ENCODE measurements at regions not wholly inside any gene's neighbourhood (a gene's known extent, or its start where the extent isn't known, plus 50 kb on each side); places are given as distances from the start of the nearest gene placed in this dataset.

GRCh38 chr10:105538874-105539273, 897.8 kb downstream of the SORCS3 start:
- POLR2A ChIA-PET: no interaction called here
- Mint-ChIP-seq H3K36me3 (no peaks in the 10 kb centered on the region), H3K9me3 (peaks cover 0 to 5% (median 3%) of the 10 kb centered on the region in 3 donors), H3K4me1 (no peaks in the 10 kb centered on the region), H3K27ac (no peak overlapping the region), H3K4me3 (no peak overlapping the region), H3K27me3 (no peaks in the 10 kb centered on the region)
- H3K36me3 ChIP-seq (ENCODE audit: control insufficient read depth in 2 of 2, extremely low read depth in 1 of 2, insufficient read depth in 1 of 2, low read length in 1 of 2): no peaks in the 10 kb centered on the region
- no peaks in the 10 kb centered on the region for H3K9me3 ChIP-seq
- H3K4me3 ChIP-seq (ENCODE audit: control insufficient read depth in 1 of 2, extremely low read depth in 1 of 2, low read length in 1 of 2): no peak overlapping the region
- 21% methylated on average over 2 of the region's 4 CpGs for WGBS (ENCODE audit: insufficient coverage)
- DNase-seq (no peak), ATAC-seq (replicated peaks in 1 of 4) (no peak)
- H3K4me1 ChIP-seq (ENCODE audit: control insufficient read depth in 1 of 2, extremely low read depth in 1 of 2, insufficient read depth in 2 of 2, low read length in 2 of 2): no peaks in the 10 kb centered on the region
- CTCF ChIA-PET: no interaction called here
- no peak overlapping the region for H3K27ac ChIP-seq (ENCODE audit: low read length)
- no peaks in the 10 kb centered on the region for H3K27me3 ChIP-seq (replicated peaks in 1 of 2; ENCODE audit: control insufficient read depth in 2 of 2, extremely low read depth in 1 of 2, insufficient read depth in 2 of 2, low read length in 1 of 2)

DNA sequence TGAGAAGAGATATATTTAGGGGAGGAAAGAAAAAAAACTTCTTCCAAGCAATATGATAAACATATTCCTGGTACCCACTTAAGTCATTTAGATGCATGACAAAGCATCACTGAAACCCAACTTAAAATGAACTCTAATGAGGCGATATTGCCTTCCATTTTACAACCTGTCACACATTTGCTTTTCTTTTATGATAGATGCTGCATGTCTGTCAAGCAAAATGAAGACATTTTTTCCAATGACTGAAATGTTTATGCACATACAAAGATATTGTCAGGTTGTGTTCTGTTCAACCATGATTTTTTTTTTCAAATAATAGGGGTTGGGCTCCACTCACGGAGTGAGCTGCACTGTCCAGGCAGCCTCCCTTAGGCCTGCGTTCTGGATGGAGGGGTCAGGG, 894.4 kb downstream of the SORCS3 start:
- POLR2A ChIA-PET: no interaction called here
- CTCF ChIA-PET: no interaction called here
- no peaks in the 10 kb centered on the region for H3K27me3 Mint-ChIP-seq
- no peak overlapping the region for H3K4me3 Mint-ChIP-seq
- no peaks in the 10 kb centered on the region for H3K36me3 Mint-ChIP-seq
- no peak overlapping the region for H3K4me3 ChIP-seq (ENCODE audit: control insufficient read depth in 1 of 2, extremely low read depth in 1 of 2, low read length in 1 of 2)
- H3K4me1 ChIP-seq (ENCODE audit: control insufficient read depth in 1 of 2, extremely low read depth in 1 of 2, insufficient read depth in 2 of 2, low read length in 2 of 2): no peaks in the 10 kb centered on the region
- H3K9me3 ChIP-seq: no peaks in the 10 kb centered on the region
- WGBS (ENCODE audit: insufficient coverage): 92% methylated on average over 2 of the region's 3 CpGs
- no peaks in the 10 kb centered on the region for H3K4me1 Mint-ChIP-seq
- no peak overlapping the region for H3K27ac Mint-ChIP-seq
- ATAC-seq (replicated peaks in 1 of 4) (no peak), DNase-seq (no peak)
- H3K27ac ChIP-seq (ENCODE audit: low read length): no peak overlapping the region
- H3K36me3 ChIP-seq (ENCODE audit: control insufficient read depth in 2 of 2, extremely low read depth in 1 of 2, insufficient read depth in 1 of 2, low read length in 1 of 2): no peaks in the 10 kb centered on the region
- no peaks in the 10 kb centered on the region for H3K27me3 ChIP-seq (replicated peaks in 1 of 2; ENCODE audit: control insufficient read depth in 2 of 2, extremely low read depth in 1 of 2, insufficient read depth in 2 of 2, low read length in 1 of 2)
- H3K9me3 Mint-ChIP-seq: peaks cover 4 to 12% (median 7%) of the 10 kb centered on the region in 3 donors

GRCh38 chr10:105534086-105534485, 893.0 kb downstream of the SORCS3 start:
- H3K4me1 Mint-ChIP-seq: no peaks in the 10 kb centered on the region
- H3K36me3 ChIP-seq (ENCODE audit: control insufficient read depth in 2 of 2, extremely low read depth in 1 of 2, insufficient read depth in 1 of 2, low read length in 1 of 2): no peaks in the 10 kb centered on the region
- H3K27ac Mint-ChIP-seq: no peak overlapping the region
- ChIA-PET CTCF (no interaction called here), POLR2A (no interaction called here)
- ATAC-seq (replicated peaks in 1 of 4) (no peak), DNase-seq (no peak)
- H3K27me3 ChIP-seq (replicated peaks in 1 of 2; ENCODE audit: control insufficient read depth in 2 of 2, extremely low read depth in 1 of 2, insufficient read depth in 2 of 2, low read length in 1 of 2): no peaks in the 10 kb centered on the region
- no peak overlapping the region for H3K4me3 Mint-ChIP-seq
- H3K36me3 Mint-ChIP-seq: no peaks in the 10 kb centered on the region
- H3K4me3 ChIP-seq (ENCODE audit: control insufficient read depth in 1 of 2, extremely low read depth in 1 of 2, low read length in 1 of 2): no peak overlapping the region
- no peaks in the 10 kb centered on the region for H3K4me1 ChIP-seq (ENCODE audit: control insufficient read depth in 1 of 2, extremely low read depth in 1 of 2, insufficient read depth in 2 of 2, low read length in 2 of 2)
- H3K9me3 ChIP-seq: no peaks in the 10 kb centered on the region
- H3K27me3 Mint-ChIP-seq: no peaks in the 10 kb centered on the region
- H3K27ac ChIP-seq (ENCODE audit: low read length): no peak overlapping the region
- no CpG with 5 or more reads among the region's 1 CpG for WGBS (ENCODE audit: insufficient coverage)
- H3K9me3 Mint-ChIP-seq: peaks cover 4 to 10% (median 7%) of the 10 kb centered on the region in 3 donors

DNA sequence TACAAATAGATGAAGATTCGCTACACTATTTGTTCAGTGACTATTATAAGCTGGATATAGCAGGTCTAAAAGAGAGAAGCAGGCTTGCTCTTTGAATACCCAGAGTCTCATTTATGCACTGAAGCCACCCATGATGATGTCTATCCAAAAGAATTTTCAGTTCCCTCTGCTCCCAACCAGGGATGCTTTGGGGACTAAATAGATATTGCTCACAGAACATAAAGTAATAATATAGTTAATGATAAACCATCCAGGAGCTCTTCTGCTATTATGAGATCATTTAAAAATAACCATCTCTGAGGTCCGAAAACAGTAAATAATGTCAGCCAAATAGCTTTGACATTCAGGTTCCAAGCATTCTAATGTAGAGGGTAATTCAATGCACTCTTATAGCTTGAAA, 875.4 kb downstream of the SORCS3 start:
- no peaks in the 10 kb centered on the region for H3K36me3 Mint-ChIP-seq
- Histone ChIP-seq H3K9me3 (no peaks in the 10 kb centered on the region), H3K27ac (ENCODE audit: low read length) (no peak overlapping the region), H3K4me1 (ENCODE audit: control insufficient read depth in 1 of 2, extremely low read depth in 1 of 2, insufficient read depth in 2 of 2, low read length in 2 of 2) (no peaks in the 10 kb centered on the region), H3K27me3 (replicated peaks in 1 of 2; ENCODE audit: control insufficient read depth in 2 of 2, extremely low read depth in 1 of 2, insufficient read depth in 2 of 2, low read length in 1 of 2) (no peaks in the 10 kb centered on the region), H3K36me3 (ENCODE audit: control insufficient read depth in 2 of 2, extremely low read depth in 1 of 2, insufficient read depth in 1 of 2, low read length in 1 of 2) (no peaks in the 10 kb centered on the region), H3K4me3 (ENCODE audit: control insufficient read depth in 1 of 2, extremely low read depth in 1 of 2, low read length in 1 of 2) (no peak overlapping the region)
- ChIA-PET POLR2A (no interaction called here), CTCF (interaction anchor here in 1 of 2 donors (0.6 kb wide), 1 partner anchor 16 kb away, joined by 3 read pairs; no protein-coding TSS in a partner anchor)
- no peaks in the 10 kb centered on the region for H3K27me3 Mint-ChIP-seq
- DNase-seq (no peak), ATAC-seq (replicated peaks in 1 of 4) (no peak)
- peaks cover 0 to 6% (median 0%) of the 10 kb centered on the region in 3 donors for H3K9me3 Mint-ChIP-seq
- H3K4me3 Mint-ChIP-seq: no peak overlapping the region
- H3K27ac Mint-ChIP-seq: no peak overlapping the region
- H3K4me1 Mint-ChIP-seq: no peaks in the 10 kb centered on the region
- WGBS (ENCODE audit: insufficient coverage): no CpG with 5 or more reads among the region's 2 CpGs

- ATAC-seq (replicated peaks in 1 of 4) (no peak), DNase-seq (no peak)
- Histone ChIP-seq H3K9me3 (no peaks in the 10 kb centered on the region), H3K36me3 (ENCODE audit: control insufficient read depth in 2 of 2, extremely low read depth in 1 of 2, insufficient read depth in 1 of 2, low read length in 1 of 2) (no peaks in the 10 kb centered on the region), H3K4me3 (ENCODE audit: control insufficient read depth in 1 of 2, extremely low read depth in 1 of 2, low read length in 1 of 2) (no peak overlapping the region), H3K27ac (ENCODE audit: low read length) (no peak overlapping the region), H3K27me3 (replicated peaks in 1 of 2; ENCODE audit: control insufficient read depth in 2 of 2, extremely low read depth in 1 of 2, insufficient read depth in 2 of 2, low read length in 1 of 2) (no peaks in the 10 kb centered on the region), H3K4me1 (ENCODE audit: control insufficient read depth in 1 of 2, extremely low read depth in 1 of 2, insufficient read depth in 2 of 2, low read length in 2 of 2) (no peaks in the 10 kb centered on the region)
- no peak overlapping the region for H3K27ac Mint-ChIP-seq
- H3K36me3 Mint-ChIP-seq: no peaks in the 10 kb centered on the region
- H3K4me3 Mint-ChIP-seq: no peak overlapping the region
- CTCF ChIA-PET: no interaction called here
- peaks cover 0 to 10% (median 3%) of the 10 kb centered on the region in 3 donors for H3K9me3 Mint-ChIP-seq
- WGBS (ENCODE audit: insufficient coverage): 56% methylated on average over 2 of the region's 7 CpGs
- no peaks in the 10 kb centered on the region for H3K4me1 Mint-ChIP-seq
- POLR2A ChIA-PET: no interaction called here
- H3K27me3 Mint-ChIP-seq: no peaks in the 10 kb centered on the region
Measured at GRCh38 chr10:105514106-105514505, 873.0 kb downstream of the SORCS3 start.

- DNase-seq (no peak), ATAC-seq (replicated peaks in 1 of 4) (no peak)
- Histone ChIP-seq H3K4me3 (ENCODE audit: control insufficient read depth in 1 of 2, extremely low read depth in 1 of 2, low read length in 1 of 2) (no peak overlapping the region), H3K27me3 (replicated peaks in 1 of 2; ENCODE audit: control insufficient read depth in 2 of 2, extremely low read depth in 1 of 2, insufficient read depth in 2 of 2, low read length in 1 of 2) (no peaks in the 10 kb centered on the region), H3K9me3 (no peaks in the 10 kb centered on the region), H3K36me3 (ENCODE audit: control insufficient read depth in 2 of 2, extremely low read depth in 1 of 2, insufficient read depth in 1 of 2, low read length in 1 of 2) (no peaks in the 10 kb centered on the region), H3K27ac (ENCODE audit: low read length) (no peak overlapping the region), H3K4me1 (ENCODE audit: control insufficient read depth in 1 of 2, extremely low read depth in 1 of 2, insufficient read depth in 2 of 2, low read length in 2 of 2) (no peaks in the 10 kb centered on the region)
- no peaks in the 10 kb centered on the region for H3K36me3 Mint-ChIP-seq
- no peak overlapping the region for H3K4me3 Mint-ChIP-seq
- no peaks in the 10 kb centered on the region for H3K27me3 Mint-ChIP-seq
- ChIA-PET CTCF (no interaction called here), POLR2A (no interaction called here)
- no peaks in the 10 kb centered on the region for H3K4me1 Mint-ChIP-seq
- peaks cover 0 to 11% (median 8%) of the 10 kb centered on the region in 3 donors for H3K9me3 Mint-ChIP-seq
- H3K27ac Mint-ChIP-seq: no peak overlapping the region
- 86% methylated on average over 1 of the region's 3 CpGs for WGBS (ENCODE audit: insufficient coverage)
Measured at GRCh38 chr10:105509517-105509916, 868.4 kb downstream of the SORCS3 start.

DNA sequence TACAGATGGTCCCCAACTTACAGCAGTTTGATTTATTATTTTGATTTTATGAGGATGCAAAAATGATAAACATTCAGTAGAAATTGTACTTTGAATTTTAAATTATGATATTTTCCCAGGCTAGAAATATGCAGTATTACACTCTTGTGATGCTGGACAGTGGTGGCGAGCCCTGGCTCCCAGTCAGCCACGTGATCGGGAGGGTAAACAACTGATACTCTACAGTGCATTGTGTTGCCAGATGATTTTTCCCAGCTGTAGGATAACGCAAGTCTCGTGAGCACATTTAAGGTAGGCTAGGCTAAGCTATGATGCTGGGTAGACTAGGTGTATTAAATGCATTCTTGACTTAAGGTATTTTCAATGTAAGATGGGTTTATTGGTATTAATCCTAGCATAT, 865.2 kb downstream of the SORCS3 start:
- no peak overlapping the region for H3K27ac ChIP-seq (ENCODE audit: low read length)
- DNase-seq: no peak
- ChIA-PET CTCF (no interaction called here), POLR2A (no interaction called here)
- no peaks in the 10 kb centered on the region for H3K36me3 ChIP-seq (ENCODE audit: control insufficient read depth in 2 of 2, extremely low read depth in 1 of 2, insufficient read depth in 1 of 2, low read length in 1 of 2)
- no peaks in the 10 kb centered on the region for H3K27me3 Mint-ChIP-seq
- H3K27me3 ChIP-seq (replicated peaks in 1 of 2; ENCODE audit: control insufficient read depth in 2 of 2, extremely low read depth in 1 of 2, insufficient read depth in 2 of 2, low read length in 1 of 2): no peaks in the 10 kb centered on the region
- no peak for ATAC-seq (replicated peaks in 1 of 4)
- 79% methylated on average over 3 of the region's 5 CpGs for WGBS (ENCODE audit: insufficient coverage)
- no peaks in the 10 kb centered on the region for H3K4me1 ChIP-seq (ENCODE audit: control insufficient read depth in 1 of 2, extremely low read depth in 1 of 2, insufficient read depth in 2 of 2, low read length in 2 of 2)
- H3K4me3 Mint-ChIP-seq: no peak overlapping the region
- H3K36me3 Mint-ChIP-seq: no peaks in the 10 kb centered on the region
- no peaks in the 10 kb centered on the region for H3K9me3 ChIP-seq
- H3K27ac Mint-ChIP-seq: no peak overlapping the region
- no peaks in the 10 kb centered on the region for H3K4me1 Mint-ChIP-seq
- no peak overlapping the region for H3K4me3 ChIP-seq (ENCODE audit: control insufficient read depth in 1 of 2, extremely low read depth in 1 of 2, low read length in 1 of 2)
- peaks cover 3 to 12% (median 6%) of the 10 kb centered on the region in 3 donors for H3K9me3 Mint-ChIP-seq
